Tibial nerve (tissue), 4 donors: ENCODE measurements at regions not wholly inside any gene's neighbourhood (a gene's known extent, or its start where the extent isn't known, plus 50 kb on each side); places are given as distances from the start of the nearest gene placed in this dataset.

Source experiments
- CTCF ChIP-seq, 5 experiments: fragments of 200-600 bp in 3 of 5; fragments of 450-650 bp in 2 of 5; sonication (generic) in 3 of 5; IDR thresholded peaks; one replicate each; pipeline ENCODE4 v1.5.1; 2016 to 2019; ENCODE audit warnings: antibody characterized with exemption in 5 of 5, mild to moderate bottlenecking in 3 of 5, moderate library complexity in 2 of 5
- EP300 ChIP-seq, 2 donors: sonication (generic); formaldehyde crosslinking; IDR thresholded peaks; one replicate each; pipeline ENCODE4 v1.6.1; 2017; ENCODE audit warnings: antibody characterized with exemption in 2 of 2, mild to moderate bottlenecking in 1 of 2
- POLR2A ChIP-seq, 2 donors: fragments of 450-650 bp; IDR thresholded peaks; one replicate each; pipeline ENCODE4 v1.6.1; 2017; ENCODE audit warnings: antibody characterized with exemption in 2 of 2, mild to moderate bottlenecking in 2 of 2, moderate library complexity in 2 of 2

- TF ChIP-seq CTCF (IDR thresholded peaks at IDR 0.05) (no peak), POLR2A (IDR thresholded peaks at IDR 0.05) (no peak), EP300 (IDR thresholded peaks at IDR 0.05) (no peak)
Observed at GRCh38 chr5:159508344-159508743, 178.1 kb upstream of the IL12B start.
